Suprapubic skin (tissue), 4 donors: ENCODE measurements at regions not wholly inside any gene's neighbourhood (a gene's known extent, or its start where the extent isn't known, plus 50 kb on each side); places are given as distances from the start of the nearest gene placed in this dataset.

Experiments
- CTCF ChIP-seq, 2 donors: fragments of 200-600 bp in 1 of 2; fragments of 450-650 bp in 1 of 2; sonication (generic) in 1 of 2; IDR thresholded peaks; one replicate each; pipeline ENCODE4 v1.5.1; 2016 to 2019; ENCODE audit warnings: antibody characterized with exemption in 2 of 2, mild to moderate bottlenecking in 1 of 2, moderate library complexity in 1 of 2
- EP300 ChIP-seq: sonication (generic); formaldehyde crosslinking; IDR thresholded peaks from one replicate; pipeline ENCODE4 v1.6.1; 2017; ENCODE audit warnings: antibody characterized with exemption
- POLR2A ChIP-seq, 2 donors: fragments of 450-650 bp; IDR thresholded peaks; one replicate each; pipeline ENCODE4 v1.6.1; 2017; ENCODE audit warnings: antibody characterized with exemption in 2 of 2, mild to moderate bottlenecking in 2 of 2, moderate library complexity in 2 of 2
- POLR2AphosphoS5 ChIP-seq, 3 donors: sonication (generic); formaldehyde crosslinking; IDR thresholded peaks; one replicate each; pipeline ENCODE4 v1.6.1; 2017; ENCODE audit warnings: antibody characterized with exemption in 3 of 3

GRCh38 chr2:47300081-47300480, 69.0 kb upstream of the EPCAM start:
- TF ChIP-seq CTCF (IDR thresholded peaks at IDR 0.05) (no peak), EP300 (no peak), POLR2A (IDR thresholded peaks at IDR 0.05) (no peak), POLR2AphosphoS5 (IDR thresholded peaks at IDR 0.05) (no peak)
